ENCODE measurements at regions not wholly inside any gene's neighbourhood (a gene's known extent, or its start where the extent isn't known, plus 50 kb on each side); places are given as distances from the start of the nearest gene placed in this dataset.
"Not testable (repeated sequence)": the region's sequence is repeated elsewhere in the genome, so short reads cannot be mapped to it uniquely, and the experiment has no call there.

DNA sequence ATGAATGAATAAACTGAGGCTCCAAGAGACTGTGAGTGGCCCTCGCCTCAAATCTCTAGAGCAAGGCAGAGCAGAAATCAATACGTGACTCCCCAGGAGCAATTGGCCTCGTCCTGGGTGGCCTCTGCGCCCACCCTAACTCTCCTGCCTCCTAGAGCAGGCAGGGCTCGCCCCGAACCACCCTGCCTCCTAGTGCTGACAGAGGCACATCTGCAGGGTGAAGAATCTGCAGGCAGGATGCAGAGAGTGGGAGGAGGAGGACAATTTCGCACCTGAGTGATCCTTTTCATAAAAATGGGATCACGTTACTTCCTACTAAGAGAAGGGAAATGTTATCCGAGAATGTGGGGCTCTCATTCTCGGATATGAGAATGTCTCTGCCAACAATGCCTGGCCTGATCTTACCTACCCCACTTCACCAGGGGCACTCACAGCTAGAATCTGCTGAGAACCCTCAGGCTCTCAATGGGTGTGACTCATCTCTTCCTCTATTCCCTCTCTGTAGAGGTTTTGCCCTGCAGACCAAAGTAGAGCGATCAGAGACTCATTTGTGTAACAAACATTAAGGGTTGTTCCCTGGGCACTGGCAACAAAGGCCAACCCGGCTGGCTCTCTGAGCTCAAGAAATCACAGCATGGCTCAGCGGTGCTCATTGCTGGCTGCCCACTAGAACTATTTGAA, 61.7 kb upstream of the BCL2L14 start:
- Histone ChIP-seq H3K4me3 (ENCODE audit: low read depth in 2 of 2, low read length in 2 of 2) (no peak overlapping the region), H3K27me3 (ENCODE audit: control insufficient read depth, insufficient read depth, low read length) (no peaks in the 10 kb centered on the region; the same call in 1 of the 2 replicates), H3K9me3 (ENCODE audit: control insufficient read depth, insufficient read depth, low read depth, low read length) (no peaks in the 10 kb centered on the region), H3K27ac (ENCODE audit: low read length) (no peak overlapping the region), H3K4me1 (ENCODE audit: control insufficient read depth, insufficient read depth, low read length) (no peaks in the 10 kb centered on the region), H3K36me3 (ENCODE audit: control insufficient read depth, insufficient read depth, low read length) (no peaks in the 10 kb centered on the region)
- intact Hi-C loops (cut with micrococcal nuclease; ENCODE audit: unreplicated experiment) (no loop called here), in situ Hi-C loops (cut with HindIII; ENCODE audit: low pct_unique_long_range_greater_than_20kb, low sequenced_read_pairs) (no loop called here)
- DNase-seq (ENCODE audit: low read depth, low spot score) (no peak), ATAC-seq (no peak)
- CTCF ChIA-PET: no interaction called here
- TF ChIP-seq TCF7L2 (IDR thresholded peaks at IDR 0.05; ENCODE audit: low read depth, low read length): no peak
- TF ChIP-seq, protein P1, sequence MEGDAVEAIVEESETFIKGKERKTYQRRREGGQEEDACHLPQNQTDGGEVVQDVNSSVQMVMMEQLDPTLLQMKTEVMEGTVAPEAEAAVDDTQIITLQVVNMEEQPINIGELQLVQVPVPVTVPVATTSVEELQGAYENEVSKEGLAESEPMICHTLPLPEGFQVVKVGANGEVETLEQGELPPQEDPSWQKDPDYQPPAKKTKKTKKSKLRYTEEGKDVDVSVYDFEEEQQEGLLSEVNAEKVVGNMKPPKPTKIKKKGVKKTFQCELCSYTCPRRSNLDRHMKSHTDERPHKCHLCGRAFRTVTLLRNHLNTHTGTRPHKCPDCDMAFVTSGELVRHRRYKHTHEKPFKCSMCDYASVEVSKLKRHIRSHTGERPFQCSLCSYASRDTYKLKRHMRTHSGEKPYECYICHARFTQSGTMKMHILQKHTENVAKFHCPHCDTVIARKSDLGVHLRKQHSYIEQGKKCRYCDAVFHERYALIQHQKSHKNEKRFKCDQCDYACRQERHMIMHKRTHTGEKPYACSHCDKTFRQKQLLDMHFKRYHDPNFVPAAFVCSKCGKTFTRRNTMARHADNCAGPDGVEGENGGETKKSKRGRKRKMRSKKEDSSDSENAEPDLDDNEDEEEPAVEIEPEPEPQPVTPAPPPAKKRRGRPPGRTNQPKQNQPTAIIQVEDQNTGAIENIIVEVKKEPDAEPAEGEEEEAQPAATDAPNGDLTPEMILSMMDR (IDR thresholded peaks at IDR 0.05): no peak
- TF ChIP-seq SIN3A (IDR thresholded peaks at IDR 0.05; ENCODE audit: borderline replicate concordance, insufficient read depth, low read depth, low read length): no peak
- TF ChIP-seq, protein P2, sequence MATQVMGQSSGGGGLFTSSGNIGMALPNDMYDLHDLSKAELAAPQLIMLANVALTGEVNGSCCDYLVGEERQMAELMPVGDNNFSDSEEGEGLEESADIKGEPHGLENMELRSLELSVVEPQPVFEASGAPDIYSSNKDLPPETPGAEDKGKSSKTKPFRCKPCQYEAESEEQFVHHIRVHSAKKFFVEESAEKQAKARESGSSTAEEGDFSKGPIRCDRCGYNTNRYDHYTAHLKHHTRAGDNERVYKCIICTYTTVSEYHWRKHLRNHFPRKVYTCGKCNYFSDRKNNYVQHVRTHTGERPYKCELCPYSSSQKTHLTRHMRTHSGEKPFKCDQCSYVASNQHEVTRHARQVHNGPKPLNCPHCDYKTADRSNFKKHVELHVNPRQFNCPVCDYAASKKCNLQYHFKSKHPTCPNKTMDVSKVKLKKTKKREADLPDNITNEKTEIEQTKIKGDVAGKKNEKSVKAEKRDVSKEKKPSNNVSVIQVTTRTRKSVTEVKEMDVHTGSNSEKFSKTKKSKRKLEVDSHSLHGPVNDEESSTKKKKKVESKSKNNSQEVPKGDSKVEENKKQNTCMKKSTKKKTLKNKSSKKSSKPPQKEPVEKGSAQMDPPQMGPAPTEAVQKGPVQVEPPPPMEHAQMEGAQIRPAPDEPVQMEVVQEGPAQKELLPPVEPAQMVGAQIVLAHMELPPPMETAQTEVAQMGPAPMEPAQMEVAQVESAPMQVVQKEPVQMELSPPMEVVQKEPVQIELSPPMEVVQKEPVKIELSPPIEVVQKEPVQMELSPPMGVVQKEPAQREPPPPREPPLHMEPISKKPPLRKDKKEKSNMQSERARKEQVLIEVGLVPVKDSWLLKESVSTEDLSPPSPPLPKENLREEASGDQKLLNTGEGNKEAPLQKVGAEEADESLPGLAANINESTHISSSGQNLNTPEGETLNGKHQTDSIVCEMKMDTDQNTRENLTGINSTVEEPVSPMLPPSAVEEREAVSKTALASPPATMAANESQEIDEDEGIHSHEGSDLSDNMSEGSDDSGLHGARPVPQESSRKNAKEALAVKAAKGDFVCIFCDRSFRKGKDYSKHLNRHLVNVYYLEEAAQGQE (IDR thresholded peaks at IDR 0.05; ENCODE audit: insufficient read depth in 1 of 2, low read depth in 2 of 2, low read length in 1 of 2): no peak
- no peak for TF ChIP-seq POLR2AphosphoS5 (IDR thresholded peaks at IDR 0.05; ENCODE audit: low read depth, low read length)
- POLR2A ChIA-PET: no interaction called here
- BruUV-seq (replicated peaks): no TSS peak

GRCh38 chr12:12009749-12010276, 60.9 kb upstream of the BCL2L14 start:
- DNase-seq (ENCODE audit: low read depth, low spot score); BruUV-seq (replicated peaks); in situ Hi-C loops (cut with HindIII; ENCODE audit: low pct_unique_long_range_greater_than_20kb, low sequenced_read_pairs); H3K9me3 ChIP-seq (ENCODE audit: control insufficient read depth, insufficient read depth, low read depth, low read length); H3K4me3 ChIP-seq (ENCODE audit: low read depth in 2 of 2, low read length in 2 of 2); H3K27ac ChIP-seq (ENCODE audit: low read length); H3K36me3 ChIP-seq (ENCODE audit: control insufficient read depth, insufficient read depth, low read length); POLR2A ChIA-PET; CTCF ChIA-PET; intact Hi-C loops (cut with micrococcal nuclease; ENCODE audit: unreplicated experiment); H3K4me1 ChIP-seq (ENCODE audit: control insufficient read depth, insufficient read depth, low read length); H3K27me3 ChIP-seq (ENCODE audit: control insufficient read depth, insufficient read depth, low read length); ATAC-seq: not testable (repeated sequence)

DNA sequence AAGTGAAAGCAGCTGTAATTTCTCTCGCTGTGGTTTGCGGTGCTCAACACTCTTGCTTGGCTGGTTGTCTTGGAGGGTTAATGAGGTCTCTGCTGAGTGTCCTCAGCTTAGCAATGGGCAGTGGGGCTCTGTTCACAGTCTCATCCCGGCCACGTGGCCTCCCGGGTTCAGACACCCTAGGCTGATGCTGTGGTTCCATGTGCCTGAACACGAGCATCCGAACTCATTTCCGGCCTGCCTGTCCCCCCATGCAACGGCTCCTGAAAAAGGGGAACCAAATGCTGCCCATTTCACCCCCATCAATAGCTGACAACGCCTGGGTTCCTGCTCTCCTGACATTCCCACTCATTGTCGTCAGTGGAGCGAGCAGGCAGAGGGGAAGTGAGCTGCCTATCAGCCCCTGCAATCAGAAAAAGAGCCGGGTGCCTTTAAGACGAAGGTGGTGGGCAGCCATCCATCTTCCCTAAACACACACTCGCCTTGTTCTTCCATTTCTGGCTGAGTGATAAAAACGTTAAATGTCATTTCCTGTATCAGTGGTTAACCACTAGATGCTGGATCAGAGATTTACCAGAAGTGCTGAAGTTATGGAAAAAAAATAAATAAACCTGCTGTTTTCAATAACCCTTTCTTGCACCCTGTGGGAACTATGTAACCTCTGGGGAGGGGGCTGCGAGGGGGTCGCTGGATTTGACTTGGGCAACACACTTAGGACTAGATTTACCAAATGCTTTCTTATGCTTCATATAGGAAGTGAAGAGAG, 60.3 kb upstream of the BCL2L14 start:
- Histone ChIP-seq H3K27ac (ENCODE audit: low read length) (no peak overlapping the region), H3K4me1 (ENCODE audit: control insufficient read depth, insufficient read depth, low read length) (no peaks in the 10 kb centered on the region), H3K4me3 (ENCODE audit: low read depth in 2 of 2, low read length in 2 of 2) (no peak overlapping the region), H3K9me3 (ENCODE audit: control insufficient read depth, insufficient read depth, low read depth, low read length) (no peaks in the 10 kb centered on the region), H3K27me3 (ENCODE audit: control insufficient read depth, insufficient read depth, low read length) (no peaks in the 10 kb centered on the region), H3K36me3 (ENCODE audit: control insufficient read depth, insufficient read depth, low read length) (no peaks in the 10 kb centered on the region)
- in situ Hi-C loops (cut with HindIII; ENCODE audit: low pct_unique_long_range_greater_than_20kb, low sequenced_read_pairs) (no loop called here), intact Hi-C loops (cut with micrococcal nuclease; ENCODE audit: unreplicated experiment) (no loop called here)
- DNase-seq (ENCODE audit: low read depth, low spot score) (no peak), ATAC-seq (no peak)
- no peak for TF ChIP-seq SIN3A (IDR thresholded peaks at IDR 0.05; ENCODE audit: borderline replicate concordance, insufficient read depth, low read depth, low read length)
- no peak for TF ChIP-seq POLR2AphosphoS5 (IDR thresholded peaks at IDR 0.05; ENCODE audit: low read depth, low read length)
- TF ChIP-seq TCF7L2 (IDR thresholded peaks at IDR 0.05; ENCODE audit: low read depth, low read length): no peak
- TF ChIP-seq, protein P2 (IDR thresholded peaks at IDR 0.05; ENCODE audit: insufficient read depth in 1 of 2, low read depth in 2 of 2, low read length in 1 of 2): no peak
- TF ChIP-seq, protein P1 (IDR thresholded peaks at IDR 0.05): no peak
- ChIA-PET POLR2A (no interaction called here), CTCF (no interaction called here)
- no TSS peak for BruUV-seq (replicated peaks)

Measured in Panc1 (cell line).